WTC11 (cell line): ENCODE measurements at regions not wholly inside any gene's neighbourhood (a gene's known extent, or its start where the extent isn't known, plus 50 kb on each side); places are given as distances from the start of the nearest gene placed in this dataset.

Experiments used
- ATAC-seq: fragments of 200-7000 bp; cut with Tn5 transposase; 2 replicates; pipeline ENCODE4 v1.10.0; 2021; ENCODE audit warnings: mild to moderate bottlenecking, moderate library complexity
- CTCF ChIA-PET: fragments of 300-600 bp; sonication (Branson Sonifier 250); formaldehyde crosslinking; loops from one replicate; lab custom pipeline; 2021; ENCODE audit warnings: antibody characterized with exemption; lab: Charles Lee
- POLR2A ChIA-PET: fragments of 350-600 bp; sonication (Branson Sonifier 250); formaldehyde crosslinking; loops from one replicate; lab custom pipeline; 2021; ENCODE audit warnings: antibody characterized with exemption; lab: Charles Lee
- DNase-seq: peaks from one replicate; pipeline ENCODE4 v3.0.0; 2021; ENCODE audit warnings: low spot score
- H3K27ac Mint-ChIP-seq: 2 replicates; pipeline ENCODE4 v1.8.0; 2021; ENCODE audit warnings: mixed read lengths
- H3K27me3 Mint-ChIP-seq: 2 replicates; pipeline ENCODE4 v1.8.0; 2021; ENCODE audit warnings: low read depth, mild to moderate bottlenecking, moderate library complexity, mixed read lengths
- H3K36me3 Mint-ChIP-seq: 2 replicates; pipeline ENCODE4 v1.8.0; 2021; ENCODE audit warnings: mixed read lengths
- H3K4me1 Mint-ChIP-seq: 2 replicates; pipeline ENCODE4 v1.8.0; 2022; ENCODE audit warnings: mixed read lengths
- H3K4me3 Mint-ChIP-seq: 2 replicates; pipeline ENCODE4 v1.8.0; 2021; ENCODE audit warnings: mild to moderate bottlenecking, moderate library complexity, mixed read lengths
- H3K9me3 Mint-ChIP-seq: 2 replicates; pipeline ENCODE4 v1.8.0; 2021; ENCODE audit warnings: mixed read lengths
- CREM ChIP-seq: sonication (generic); formaldehyde crosslinking; IDR thresholded peaks from 2 replicates; pipeline ENCODE4 v1.8.1; 2022; ENCODE audit warnings: mild to moderate bottlenecking, missing genetic modification reagents, moderate library complexity
- FOXJ3 ChIP-seq: sonication (generic); formaldehyde crosslinking; IDR thresholded peaks from 2 replicates; pipeline ENCODE4 v1.9.0; 2021; ENCODE audit warnings: missing genetic modification reagents, mild to moderate bottlenecking, borderline replicate concordance
- FOXK1 ChIP-seq: sonication (generic); formaldehyde crosslinking; IDR thresholded peaks from 2 replicates; pipeline ENCODE4 v1.8.0; 2022; ENCODE audit warnings: mild to moderate bottlenecking, moderate library complexity, missing genetic modification reagents
- FOXP1 ChIP-seq: sonication (generic); formaldehyde crosslinking; IDR thresholded peaks from 2 replicates; pipeline ENCODE4 v1.8.0; 2022; ENCODE audit warnings: missing genetic modification reagents, mild to moderate bottlenecking, moderate library complexity, borderline replicate concordance
- GRHL2 ChIP-seq: fragments of 250-450 bp; sonication (Bioruptor Pico); IDR thresholded peaks from 2 replicates; pipeline ENCODE4 v1.8.0; 2022; ENCODE audit warnings: mild to moderate bottlenecking, moderate library complexity; ENCODE audit not compliant: insufficient replicate concordance, severe bottlenecking
- GTF2I ChIP-seq: fragments of 250-450 bp; sonication (Bioruptor Pico); conservative IDR thresholded peaks from 2 replicates; pipeline ENCODE4 v1.4.0; 2021; ENCODE audit warnings: mild to moderate bottlenecking
- KAT7 ChIP-seq: sonication (generic); formaldehyde crosslinking; IDR thresholded peaks from 2 replicates; pipeline ENCODE4 v1.8.1; 2023; ENCODE audit warnings: missing genetic modification reagents, mild to moderate bottlenecking, borderline replicate concordance
- MXD4 ChIP-seq: fragments of 250-450 bp; sonication (Bioruptor Pico); IDR thresholded peaks from 2 replicates; pipeline ENCODE4 v1.8.0; 2021; ENCODE audit warnings: mild to moderate bottlenecking, moderate library complexity, borderline replicate concordance
- NFATC4 ChIP-seq: fragments of 250-450 bp; sonication (Bioruptor Pico); IDR thresholded peaks from 2 replicates; pipeline ENCODE4 v1.9.0; 2021; ENCODE audit warnings: mild to moderate bottlenecking
- NFYB ChIP-seq: sonication (generic); formaldehyde crosslinking; conservative IDR thresholded peaks from 2 replicates; pipeline ENCODE4 v1.8.0; 2022; ENCODE audit warnings: low read depth, missing genetic modification reagents
- SMAD3 ChIP-seq: sonication (generic); formaldehyde crosslinking; IDR thresholded peaks from 2 replicates; pipeline ENCODE4 v1.8.0; 2022; ENCODE audit warnings: missing genetic modification reagents, mild to moderate bottlenecking, borderline replicate concordance
- ZNF138 ChIP-seq: sonication (generic); formaldehyde crosslinking; conservative IDR thresholded peaks from 2 replicates; pipeline ENCODE4 v1.8.1; 2022; ENCODE audit warnings: mild to moderate bottlenecking, moderate library complexity, missing genetic modification reagents
- ZNF416 ChIP-seq: fragments of 250-450 bp; sonication (Bioruptor Pico); IDR thresholded peaks from 2 replicates; pipeline ENCODE4 v1.9.0; 2021; ENCODE audit warnings: mild to moderate bottlenecking, inconsistent platforms
- TF ChIP-seq, protein P1 (sequence below): sonication (generic); formaldehyde crosslinking; IDR thresholded peaks from 2 replicates; pipeline ENCODE4 v1.8.1; 2023; ENCODE audit warnings: mild to moderate bottlenecking, moderate library complexity, missing genetic modification reagents
- TF ChIP-seq, protein P2 (sequence below): fragments of 250-450 bp; sonication (Bioruptor Pico); IDR thresholded peaks from 2 replicates; pipeline ENCODE4 v1.9.0; 2021; ENCODE audit warnings: mild to moderate bottlenecking
- TF ChIP-seq, protein P3 (sequence below): fragments of 250-450 bp; sonication (Bioruptor Pico); IDR thresholded peaks from 2 replicates; pipeline ENCODE4 v1.9.0; 2021; ENCODE audit warnings: moderate library complexity, mild to moderate bottlenecking, inconsistent platforms, borderline replicate concordance
- TF ChIP-seq, protein P4 (sequence below): sonication (generic); formaldehyde crosslinking; conservative IDR thresholded peaks from 2 replicates; pipeline ENCODE4 v1.8.1; 2023; ENCODE audit warnings: mild to moderate bottlenecking, low read depth, missing genetic modification reagents, moderate library complexity
- TF ChIP-seq, protein P5 (sequence below): sonication (generic); formaldehyde crosslinking; IDR thresholded peaks from 2 replicates; pipeline ENCODE4 v1.8.1; 2023; ENCODE audit warnings: mild to moderate bottlenecking, missing genetic modification reagents, moderate library complexity

DNA sequence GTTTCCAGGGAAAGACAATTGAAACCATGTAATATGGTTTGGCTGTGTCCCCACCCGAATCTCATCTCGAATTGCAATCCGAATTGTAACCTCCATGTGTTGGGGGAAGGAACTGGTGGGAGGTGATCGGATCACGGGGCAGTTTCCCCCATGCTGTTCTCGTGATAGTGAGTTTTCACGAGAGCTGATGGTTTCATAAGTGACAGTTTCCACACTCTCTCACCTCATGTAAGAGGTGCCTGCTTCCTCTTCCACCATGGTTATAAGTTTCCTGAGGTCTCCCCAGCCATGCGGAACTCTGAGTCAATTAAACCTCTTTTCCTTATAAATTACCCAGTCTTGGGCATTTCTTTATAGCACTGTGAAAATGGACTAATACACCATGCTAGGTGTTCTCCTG is 148.3 kb upstream of the CADM1 start (continued):
- TF ChIP-seq, protein P1, sequence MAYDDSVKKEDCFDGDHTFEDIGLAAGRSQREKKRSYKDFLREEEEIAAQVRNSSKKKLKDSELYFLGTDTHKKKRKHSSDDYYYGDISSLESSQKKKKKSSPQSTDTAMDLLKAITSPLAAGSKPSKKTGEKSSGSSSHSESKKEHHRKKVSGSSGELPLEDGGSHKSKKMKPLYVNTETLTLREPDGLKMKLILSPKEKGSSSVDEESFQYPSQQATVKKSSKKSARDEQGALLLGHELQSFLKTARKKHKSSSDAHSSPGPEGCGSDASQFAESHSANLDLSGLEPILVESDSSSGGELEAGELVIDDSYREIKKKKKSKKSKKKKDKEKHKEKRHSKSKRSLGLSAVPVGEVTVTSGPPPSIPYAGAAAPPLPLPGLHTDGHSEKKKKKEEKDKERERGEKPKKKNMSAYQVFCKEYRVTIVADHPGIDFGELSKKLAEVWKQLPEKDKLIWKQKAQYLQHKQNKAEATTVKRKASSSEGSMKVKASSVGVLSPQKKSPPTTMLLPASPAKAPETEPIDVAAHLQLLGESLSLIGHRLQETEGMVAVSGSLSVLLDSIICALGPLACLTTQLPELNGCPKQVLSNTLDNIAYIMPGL (CRISPR knock-in tag), result no peak
- no peak for TF ChIP-seq SMAD3 (CRISPR knock-in tag)

DNA sequence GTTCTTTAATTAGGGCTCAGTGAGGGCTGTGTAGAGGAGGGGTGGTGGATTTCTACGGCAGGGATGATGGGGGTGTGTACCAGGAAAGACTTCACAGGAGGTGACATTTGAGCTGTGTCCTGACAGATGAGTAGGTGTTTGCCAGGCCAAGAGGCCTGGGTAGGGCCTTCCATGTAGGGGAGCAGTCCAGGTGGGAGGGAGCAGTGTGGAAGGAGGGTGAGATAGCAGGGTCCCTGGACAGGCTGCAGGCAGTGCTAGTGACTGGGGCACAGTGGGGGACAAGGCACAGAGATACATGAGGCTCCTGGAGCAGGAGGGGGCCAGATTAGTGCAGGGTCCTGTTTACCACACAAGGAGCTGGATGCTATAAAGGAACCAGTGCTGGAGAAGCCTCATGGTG is 147.9 kb upstream of the CADM1 start:
- DNase-seq, result no peak
- Mint-ChIP-seq H3K4me1 (peaks cover 23% of the 10 kb centered on the region), H3K27ac (no peak overlapping the region), H3K4me3 (no peak overlapping the region), H3K9me3 (no peaks in the 10 kb centered on the region), H3K27me3 (peaks cover 28% of the 10 kb centered on the region), H3K36me3 (no peaks in the 10 kb centered on the region)
- no peak for ATAC-seq
- ChIA-PET POLR2A (interaction anchor here (0.6 kb wide), 1 partner anchor 40 kb away, joined by 5 read pairs; no protein-coding TSS in a partner anchor), CTCF (no interaction called here)
- no peak for TF ChIP-seq NFATC4
- TF ChIP-seq MXD4, result no peak
- no peak for TF ChIP-seq GRHL2 (CRISPR knock-in tag)
- TF ChIP-seq FOXK1 (CRISPR knock-in tag), result no peak
- TF ChIP-seq, protein P2, sequence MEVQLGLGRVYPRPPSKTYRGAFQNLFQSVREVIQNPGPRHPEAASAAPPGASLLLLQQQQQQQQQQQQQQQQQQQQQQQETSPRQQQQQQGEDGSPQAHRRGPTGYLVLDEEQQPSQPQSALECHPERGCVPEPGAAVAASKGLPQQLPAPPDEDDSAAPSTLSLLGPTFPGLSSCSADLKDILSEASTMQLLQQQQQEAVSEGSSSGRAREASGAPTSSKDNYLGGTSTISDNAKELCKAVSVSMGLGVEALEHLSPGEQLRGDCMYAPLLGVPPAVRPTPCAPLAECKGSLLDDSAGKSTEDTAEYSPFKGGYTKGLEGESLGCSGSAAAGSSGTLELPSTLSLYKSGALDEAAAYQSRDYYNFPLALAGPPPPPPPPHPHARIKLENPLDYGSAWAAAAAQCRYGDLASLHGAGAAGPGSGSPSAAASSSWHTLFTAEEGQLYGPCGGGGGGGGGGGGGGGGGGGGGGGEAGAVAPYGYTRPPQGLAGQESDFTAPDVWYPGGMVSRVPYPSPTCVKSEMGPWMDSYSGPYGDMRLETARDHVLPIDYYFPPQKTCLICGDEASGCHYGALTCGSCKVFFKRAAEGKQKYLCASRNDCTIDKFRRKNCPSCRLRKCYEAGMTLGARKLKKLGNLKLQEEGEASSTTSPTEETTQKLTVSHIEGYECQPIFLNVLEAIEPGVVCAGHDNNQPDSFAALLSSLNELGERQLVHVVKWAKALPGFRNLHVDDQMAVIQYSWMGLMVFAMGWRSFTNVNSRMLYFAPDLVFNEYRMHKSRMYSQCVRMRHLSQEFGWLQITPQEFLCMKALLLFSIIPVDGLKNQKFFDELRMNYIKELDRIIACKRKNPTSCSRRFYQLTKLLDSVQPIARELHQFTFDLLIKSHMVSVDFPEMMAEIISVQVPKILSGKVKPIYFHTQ, result no peak
- TF ChIP-seq, protein P3, sequence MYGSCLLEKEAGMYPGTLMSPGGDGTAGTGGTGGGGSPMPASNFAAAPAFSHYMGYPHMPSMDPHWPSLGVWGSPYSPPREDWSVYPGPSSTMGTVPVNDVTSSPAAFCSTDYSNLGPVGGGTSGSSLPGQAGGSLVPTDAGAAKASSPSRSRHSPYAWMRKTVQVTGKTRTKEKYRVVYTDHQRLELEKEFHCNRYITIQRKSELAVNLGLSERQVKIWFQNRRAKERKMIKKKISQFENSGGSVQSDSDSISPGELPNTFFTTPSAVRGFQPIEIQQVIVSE (CRISPR knock-in tag), result no peak
- TF ChIP-seq, protein P4, sequence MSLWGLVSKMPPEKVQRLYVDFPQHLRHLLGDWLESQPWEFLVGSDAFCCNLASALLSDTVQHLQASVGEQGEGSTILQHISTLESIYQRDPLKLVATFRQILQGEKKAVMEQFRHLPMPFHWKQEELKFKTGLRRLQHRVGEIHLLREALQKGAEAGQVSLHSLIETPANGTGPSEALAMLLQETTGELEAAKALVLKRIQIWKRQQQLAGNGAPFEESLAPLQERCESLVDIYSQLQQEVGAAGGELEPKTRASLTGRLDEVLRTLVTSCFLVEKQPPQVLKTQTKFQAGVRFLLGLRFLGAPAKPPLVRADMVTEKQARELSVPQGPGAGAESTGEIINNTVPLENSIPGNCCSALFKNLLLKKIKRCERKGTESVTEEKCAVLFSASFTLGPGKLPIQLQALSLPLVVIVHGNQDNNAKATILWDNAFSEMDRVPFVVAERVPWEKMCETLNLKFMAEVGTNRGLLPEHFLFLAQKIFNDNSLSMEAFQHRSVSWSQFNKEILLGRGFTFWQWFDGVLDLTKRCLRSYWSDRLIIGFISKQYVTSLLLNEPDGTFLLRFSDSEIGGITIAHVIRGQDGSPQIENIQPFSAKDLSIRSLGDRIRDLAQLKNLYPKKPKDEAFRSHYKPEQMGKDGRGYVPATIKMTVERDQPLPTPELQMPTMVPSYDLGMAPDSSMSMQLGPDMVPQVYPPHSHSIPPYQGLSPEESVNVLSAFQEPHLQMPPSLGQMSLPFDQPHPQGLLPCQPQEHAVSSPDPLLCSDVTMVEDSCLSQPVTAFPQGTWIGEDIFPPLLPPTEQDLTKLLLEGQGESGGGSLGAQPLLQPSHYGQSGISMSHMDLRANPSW (CRISPR knock-in tag), result no peak
- TF ChIP-seq ZNF416 (CRISPR knock-in tag), result no peak

DNA sequence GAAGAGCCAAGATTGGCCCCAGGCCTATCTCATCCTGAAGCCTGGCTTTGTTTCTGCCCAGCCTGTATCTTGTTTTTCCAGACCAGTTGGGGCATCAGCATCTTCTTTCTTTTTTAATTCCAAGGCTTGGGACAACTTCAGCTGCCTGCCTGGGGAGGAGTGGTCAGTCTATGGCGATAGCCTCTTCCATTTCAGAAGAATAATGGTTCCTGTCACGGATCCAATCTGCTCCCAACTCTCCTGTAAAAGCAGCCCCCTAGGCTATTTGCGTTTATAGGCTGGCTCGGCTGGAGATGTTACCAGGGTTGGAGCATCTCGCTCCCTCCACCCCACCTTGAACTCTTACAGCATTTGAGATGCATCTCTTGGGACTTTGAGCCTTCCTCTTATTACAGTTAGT is 145.2 kb upstream of the CADM1 start:
- CTCF ChIA-PET, result interaction anchor here (1.3 kb wide), 1 partner anchor 325 kb away, joined by 3 read pairs; no protein-coding TSS in a partner anchor

More for the DNA sequence above, 145.2 kb upstream of the CADM1 start:
- H3K27me3 Mint-ChIP-seq, result peaks cover 6% of the 10 kb centered on the region; the same call in 1 of the 2 replicates
- POLR2A ChIA-PET, result no interaction called here
- ATAC-seq (no peak), DNase-seq (no peak)
- no peak overlapping the region for H3K4me3 Mint-ChIP-seq
- no peaks in the 10 kb centered on the region for H3K36me3 Mint-ChIP-seq
- H3K4me1 Mint-ChIP-seq, result peaks cover 31% of the 10 kb centered on the region
- no peaks in the 10 kb centered on the region for H3K9me3 Mint-ChIP-seq
- TF ChIP-seq ZNF138 (CRISPR knock-in tag) (no peak), NFYB (CRISPR knock-in tag) (no peak), GTF2I (CRISPR knock-in tag) (no peak), FOXP1 (CRISPR knock-in tag) (no peak), KAT7 (no peak), CREM (CRISPR knock-in tag) (no peak), FOXJ3 (CRISPR knock-in tag) (no peak), FOXK1 (CRISPR knock-in tag) (no peak)
- TF ChIP-seq, protein P1 (CRISPR knock-in tag), result no peak
- TF ChIP-seq, protein P5, sequence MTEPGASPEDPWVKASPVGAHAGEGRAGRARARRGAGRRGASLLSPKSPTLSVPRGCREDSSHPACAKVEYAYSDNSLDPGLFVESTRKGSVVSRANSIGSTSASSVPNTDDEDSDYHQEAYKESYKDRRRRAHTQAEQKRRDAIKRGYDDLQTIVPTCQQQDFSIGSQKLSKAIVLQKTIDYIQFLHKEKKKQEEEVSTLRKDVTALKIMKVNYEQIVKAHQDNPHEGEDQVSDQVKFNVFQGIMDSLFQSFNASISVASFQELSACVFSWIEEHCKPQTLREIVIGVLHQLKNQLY, result no peak
- H3K27ac Mint-ChIP-seq, result no peak overlapping the region
